MM.1S (cell line): ENCODE measurements at regions not wholly inside any gene's neighbourhood (a gene's known extent, or its start where the extent isn't known, plus 50 kb on each side); places are given as distances from the start of the nearest gene placed in this dataset.

Source experiments
- DNase-seq: peaks from one replicate; pipeline ENCODE4 v3.0.0-alpha.2; 2015
- H2AFZ ChIP-seq: fragments of 300-600 bp; sonication (generic); 2 replicates; pipeline ENCODE4 v1.6.0; 2016; ENCODE audit warnings: antibody characterized with exemption, low read length
- H3F3A ChIP-seq: fragments of 300-600 bp; sonication (generic); 2 replicates; pipeline ENCODE4 v1.6.1; 2016; ENCODE audit warnings: mild to moderate bottlenecking, antibody characterized with exemption, low read length, moderate library complexity, mixed read lengths; ENCODE audit not compliant: insufficient read depth
- H3K27ac ChIP-seq: fragments of 300-600 bp; sonication (generic); 2 replicates; pipeline ENCODE4 v1.5.1; 2016; ENCODE audit warnings: mild to moderate bottlenecking, low read length
- H3K27me3 ChIP-seq: fragments of 300-600 bp; sonication (generic); replicated peaks from 2 replicates; pipeline ENCODE4 v1.6.0; 2016; ENCODE audit warnings: low read length; ENCODE audit not compliant: insufficient read depth
- H3K36me3 ChIP-seq: fragments of 300-600 bp; sonication (generic); replicated peaks from 2 replicates; pipeline ENCODE4 v1.6.1; 2016; ENCODE audit warnings: mild to moderate bottlenecking, low read length, mixed read lengths; ENCODE audit not compliant: insufficient read depth
- H3K4me1 ChIP-seq: fragments of 300-600 bp; sonication (generic); 2 replicates; pipeline ENCODE4 v1.6.1; 2016; ENCODE audit warnings: low read length, mixed read lengths
- H3K4me2 ChIP-seq: fragments of 300-600 bp; sonication (generic); 2 replicates; pipeline ENCODE4 v1.6.0; 2016; ENCODE audit warnings: low read depth, low read length
- H3K4me3 ChIP-seq: fragments of 300-600 bp; sonication (generic); 2 replicates; pipeline ENCODE4 v1.5.1; 2016; ENCODE audit warnings: low read length, mixed read lengths
- H3K79me2 ChIP-seq: fragments of 300-600 bp; sonication (generic); 2 replicates; pipeline ENCODE4 v1.6.1; 2016; ENCODE audit warnings: mixed run types, low read length, mixed read lengths
- H3K9ac ChIP-seq: fragments of 300-600 bp; sonication (generic); 2 replicates; pipeline ENCODE4 v1.6.1; 2016; ENCODE audit warnings: low read length, mixed read lengths
- H3K9me2 ChIP-seq: fragments of 300-600 bp; sonication (generic); replicated peaks from 2 replicates; pipeline ENCODE4 v1.6.1; 2016; ENCODE audit warnings: mild to moderate bottlenecking, low read length, mixed read lengths; ENCODE audit not compliant: insufficient read depth
- H3K9me3 ChIP-seq: fragments of 300-600 bp; sonication (generic); replicated peaks from 2 replicates; pipeline ENCODE4 v1.6.1; 2016; ENCODE audit warnings: mild to moderate bottlenecking, low read length, mixed read lengths; ENCODE audit not compliant: insufficient read depth
- H4K20me1 ChIP-seq: fragments of 300-600 bp; sonication (generic); 2 replicates; pipeline ENCODE4 v1.6.1; 2016; ENCODE audit warnings: mild to moderate bottlenecking, low read length, moderate library complexity, mixed read lengths; ENCODE audit not compliant: insufficient read depth
- EZH2 ChIP-seq: fragments of 300-600 bp; sonication (generic); optimal IDR thresholded peaks from 2 replicates; pipeline ENCODE3; 2017; ENCODE audit warnings: low read depth, mild to moderate bottlenecking, antibody characterized with exemption, low read length, mixed read lengths
- EZH2phosphoT487 ChIP-seq: fragments of 300-600 bp; sonication (generic); IDR thresholded peaks from 2 replicates; pipeline ENCODE4 v1.6.1; 2018; ENCODE audit warnings: antibody characterized with exemption, low read length
- TF ChIP-seq, protein P1 (sequence below): fragments of 300-600 bp; sonication (generic); IDR thresholded peaks from 2 replicates; pipeline ENCODE4 v1.5.1; 2016; ENCODE audit warnings: antibody characterized with exemption, low read length, mixed read lengths

DNA sequence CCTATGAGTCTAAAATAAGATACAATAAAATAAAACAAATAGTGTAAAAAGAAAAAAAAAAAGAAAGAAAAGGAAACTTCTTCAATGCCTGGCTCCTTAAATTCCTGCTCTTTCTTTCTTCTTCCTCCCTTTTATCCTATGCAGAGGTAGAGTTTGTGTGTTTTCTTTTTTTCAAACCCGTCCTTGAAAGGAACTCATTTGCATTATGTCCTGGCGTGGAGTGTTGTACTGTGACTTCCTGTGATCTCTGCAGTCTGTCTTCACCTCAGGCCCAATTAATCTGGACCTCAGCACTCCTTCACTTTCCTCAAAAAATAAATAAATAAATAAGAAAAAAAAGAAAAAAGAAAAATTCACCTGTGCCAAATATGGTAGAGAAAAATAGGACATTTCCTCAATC, 541.9 kb upstream of the SPTLC3 start:
- H3K4me1 ChIP-seq = no peaks in the 10 kb centered on the region
- no peaks in the 10 kb centered on the region for H3K27me3 ChIP-seq
- no peaks in the 10 kb centered on the region for H4K20me1 ChIP-seq
- no peak overlapping the region for H3K4me2 ChIP-seq
- DNase-seq = no peak
- no peak overlapping the region for H3K4me3 ChIP-seq
- H3K36me3 ChIP-seq = no peaks in the 10 kb centered on the region
- no peak overlapping the region for H2AFZ ChIP-seq
- no peaks in the 10 kb centered on the region for H3K9me3 ChIP-seq
- no peaks in the 10 kb centered on the region for H3K9me2 ChIP-seq
- no peak overlapping the region for H3K27ac ChIP-seq
- H3K79me2 ChIP-seq = no peaks in the 10 kb centered on the region
- TF ChIP-seq, protein P1, sequence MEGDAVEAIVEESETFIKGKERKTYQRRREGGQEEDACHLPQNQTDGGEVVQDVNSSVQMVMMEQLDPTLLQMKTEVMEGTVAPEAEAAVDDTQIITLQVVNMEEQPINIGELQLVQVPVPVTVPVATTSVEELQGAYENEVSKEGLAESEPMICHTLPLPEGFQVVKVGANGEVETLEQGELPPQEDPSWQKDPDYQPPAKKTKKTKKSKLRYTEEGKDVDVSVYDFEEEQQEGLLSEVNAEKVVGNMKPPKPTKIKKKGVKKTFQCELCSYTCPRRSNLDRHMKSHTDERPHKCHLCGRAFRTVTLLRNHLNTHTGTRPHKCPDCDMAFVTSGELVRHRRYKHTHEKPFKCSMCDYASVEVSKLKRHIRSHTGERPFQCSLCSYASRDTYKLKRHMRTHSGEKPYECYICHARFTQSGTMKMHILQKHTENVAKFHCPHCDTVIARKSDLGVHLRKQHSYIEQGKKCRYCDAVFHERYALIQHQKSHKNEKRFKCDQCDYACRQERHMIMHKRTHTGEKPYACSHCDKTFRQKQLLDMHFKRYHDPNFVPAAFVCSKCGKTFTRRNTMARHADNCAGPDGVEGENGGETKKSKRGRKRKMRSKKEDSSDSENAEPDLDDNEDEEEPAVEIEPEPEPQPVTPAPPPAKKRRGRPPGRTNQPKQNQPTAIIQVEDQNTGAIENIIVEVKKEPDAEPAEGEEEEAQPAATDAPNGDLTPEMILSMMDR = no peak
- TF ChIP-seq EZH2phosphoT487 (no peak), EZH2 (no peak)
- no peak overlapping the region for H3K9ac ChIP-seq
- H3F3A ChIP-seq = no peaks in the 10 kb centered on the region

DNA sequence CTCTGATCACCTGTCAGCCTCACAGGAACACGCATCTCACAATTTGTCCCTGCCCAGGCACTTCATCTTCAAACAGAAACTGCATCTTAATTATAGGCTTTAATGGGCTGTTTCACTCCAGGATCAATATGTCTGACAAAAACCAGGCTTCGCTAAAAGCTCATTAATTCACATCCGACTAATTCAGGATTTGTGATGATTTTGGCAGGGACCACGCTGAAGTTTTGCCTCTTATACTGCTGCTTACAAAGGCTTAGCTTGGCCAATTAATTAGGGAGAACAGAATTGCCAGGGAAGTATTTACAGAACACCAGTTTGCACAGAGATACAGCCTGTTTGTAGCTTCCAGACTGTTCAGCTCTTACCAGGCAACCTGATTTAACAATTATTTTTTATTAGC, 541.0 kb upstream of the SPTLC3 start:
- Histone ChIP-seq H3K4me2 (no peak overlapping the region), H3K79me2 (no peaks in the 10 kb centered on the region), H3K27me3 (no peaks in the 10 kb centered on the region), H3K4me1 (no peaks in the 10 kb centered on the region), H4K20me1 (no peaks in the 10 kb centered on the region), H3F3A (no peaks in the 10 kb centered on the region), H2AFZ (no peak overlapping the region), H3K9me3 (no peaks in the 10 kb centered on the region), H3K4me3 (no peak overlapping the region), H3K9me2 (no peaks in the 10 kb centered on the region), H3K36me3 (no peaks in the 10 kb centered on the region), H3K9ac (no peak overlapping the region), H3K27ac (no peak overlapping the region)
- no peak for TF ChIP-seq EZH2phosphoT487
- no peak for TF ChIP-seq EZH2
- TF ChIP-seq, protein P1 = no peak
- DNase-seq = no peak

DNA sequence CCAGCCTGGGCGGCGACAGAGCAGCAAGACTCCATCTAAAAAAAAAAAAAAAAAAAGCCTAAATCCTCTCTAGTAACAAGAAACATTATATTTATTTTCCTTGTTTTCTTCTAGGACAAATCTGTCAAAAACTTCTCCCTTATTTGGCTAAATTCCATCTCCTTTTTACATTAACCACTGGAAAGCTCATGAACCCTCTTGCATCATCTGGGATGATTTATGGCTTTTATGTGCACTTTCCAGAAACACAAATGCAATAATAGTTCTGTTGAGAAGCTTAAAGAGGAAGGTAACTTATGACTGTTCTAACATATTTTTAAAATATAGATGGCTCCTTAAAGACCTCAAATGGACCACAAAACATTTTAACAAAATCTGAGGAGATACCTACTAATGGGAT, 526.1 kb upstream of the SPTLC3 start:
- no peak for DNase-seq
- H3K79me2 ChIP-seq = no peaks in the 10 kb centered on the region
- H3K9me3 ChIP-seq = no peaks in the 10 kb centered on the region
- H3K4me1 ChIP-seq = no peaks in the 10 kb centered on the region
- H3K36me3 ChIP-seq = no peaks in the 10 kb centered on the region
- no peak overlapping the region for H3K4me2 ChIP-seq
- no peaks in the 10 kb centered on the region for H3K9me2 ChIP-seq
- no peak overlapping the region for H3K4me3 ChIP-seq
- no peaks in the 10 kb centered on the region for H3K27me3 ChIP-seq
- no peak overlapping the region for H3K9ac ChIP-seq
- TF ChIP-seq EZH2phosphoT487 = no peak
- TF ChIP-seq, protein P1 = no peak
- TF ChIP-seq EZH2 = no peak
- no peak overlapping the region for H2AFZ ChIP-seq
- no peaks in the 10 kb centered on the region for H4K20me1 ChIP-seq
- H3K27ac ChIP-seq = no peak overlapping the region
- H3F3A ChIP-seq = no peaks in the 10 kb centered on the region
